A549 (cell line): ENCODE measurements at regions not wholly inside any gene's neighbourhood (a gene's known extent, or its start where the extent isn't known, plus 50 kb on each side); places are given as distances from the start of the nearest gene placed in this dataset.

Source experiments
- ATAC-seq, 2 experiments: fragments of 200-7000 bp in 1 of 2; fragments of >200 bp in 1 of 2; cut with Nextera tagmentation in 1 of 2; cut with Tn5 transposase in 1 of 2; 3 replicates each; pipeline versions ENCODE4 v1.8.0 to v1.9.1; 2018 to 2020; ENCODE audit warnings: mild to moderate bottlenecking in 1 of 2, moderate library complexity in 1 of 2
- CTCF ChIA-PET: fragments of 300-600 bp; sonication (Branson Sonifier 250); formaldehyde crosslinking; extraction: SDS; loops from one replicate; lab custom pipeline; 2021; ENCODE audit warnings: antibody characterized with exemption, inconsistent platforms; lab: Yijun Ruan, JAX
- POLR2A ChIA-PET: fragments of 350-600 bp; formaldehyde crosslinking; extraction: SDS; loops from one replicate; lab custom pipeline; 2021; ENCODE audit warnings: antibody characterized with exemption, inconsistent platforms; lab: Yijun Ruan, JAX
- DNase-seq, 2 experiments: peaks; one replicate each; pipeline versions ENCODE4 v3.0.0 to v3.0.0-alpha.2; 2011 to 2016; ENCODE audit warnings: low read depth in 1 of 2, low spot score in 1 of 2
- FAIRE-seq: peaks from 2 replicates; lab custom pipeline; 2011; peaks lifted over from hg19 to GRCh38; lab: Jason Lieb, UNC
- H3K27ac ChIP-seq, 2 experiments: fragments of >200 bp; sonication (Bioruptor Twin); formaldehyde crosslinking; 3 replicates each; pipeline ENCODE4 v1.5.1; 2016 to 2017
- H3K4me1 ChIP-seq: fragments of >200 bp; sonication (Bioruptor Twin); formaldehyde crosslinking; 3 replicates; pipeline ENCODE4 v1.6.1; 2016
- H3K4me2 ChIP-seq: fragments of >200 bp; sonication (Bioruptor Twin); formaldehyde crosslinking; 3 replicates; pipeline ENCODE4 v1.6.1; 2016
- H3K4me3 ChIP-seq: fragments of >200 bp; sonication (Bioruptor Twin); formaldehyde crosslinking; 3 replicates; pipeline ENCODE4 v1.5.1; 2016
- H3K9me3 ChIP-seq: fragments of >200 bp; sonication (Bioruptor Twin); formaldehyde crosslinking; 3 replicates; pipeline ENCODE4 v1.6.1; 2016
- BCL3 ChIP-seq: fragments of >200 bp; sonication (Bioruptor Twin); formaldehyde crosslinking; IDR thresholded peaks from 3 replicates; pipeline ENCODE4 v1.6.1; 2016
- BHLHE40 ChIP-seq: IDR thresholded peaks from 2 replicates; pipeline ENCODE4 v1.6.1; 2012; ENCODE audit warnings: low read depth, low read length, inconsistent platforms
- CEBPB ChIP-seq, 2 experiments: fragments of >200 bp in 1 of 2; sonication (Bioruptor Twin) in 1 of 2; formaldehyde crosslinking in 1 of 2; IDR thresholded peaks; 2 replicates each; pipeline ENCODE4 v1.6.1; 2012 to 2016
- CTCF ChIP-seq: fragments of >200 bp; sonication (Bioruptor Twin); formaldehyde crosslinking; IDR thresholded peaks from 3 replicates; pipeline ENCODE4 v1.5.1; 2016
- EP300 ChIP-seq, 2 experiments: fragments of >200 bp; sonication (Bioruptor Twin); formaldehyde crosslinking; IDR thresholded peaks; 2 replicates in 1 of 2; 3 replicates in 1 of 2; pipeline ENCODE4 v1.6.1; 2016 to 2017
- ESRRA ChIP-seq: fragments of 150-350 bp; IDR thresholded peaks from 2 replicates; pipeline ENCODE4 v1.6.1; 2014; ENCODE audit warnings: mild to moderate bottlenecking, low read length, borderline replicate concordance
- FOSB ChIP-seq: fragments of 250-450 bp; sonication (Bioruptor Pico); IDR thresholded peaks from 2 replicates; pipeline ENCODE4 v1.5.0; 2020; ENCODE audit warnings: mild to moderate bottlenecking, moderate library complexity
- FOXS1 ChIP-seq: fragments of 250-450 bp; sonication (Bioruptor Pico); IDR thresholded peaks from 2 replicates; pipeline ENCODE4 v1.5.0; 2020; ENCODE audit warnings: mild to moderate bottlenecking, moderate library complexity
- HDAC2 ChIP-seq: fragments of 200-600 bp; sonication (generic); IDR thresholded peaks from 2 replicates; pipeline ENCODE4 v1.6.1; 2016
- HEYL ChIP-seq: fragments of 250-450 bp; sonication (Bioruptor Pico); IDR thresholded peaks from 2 replicates; pipeline ENCODE4 v1.8.0; 2021; ENCODE audit warnings: mild to moderate bottlenecking, moderate library complexity
- HMGXB4 ChIP-seq: fragments of 250-450 bp; sonication (Bioruptor Pico); IDR thresholded peaks from 2 replicates; pipeline ENCODE4 v1.5.0; 2021; ENCODE audit warnings: mild to moderate bottlenecking, moderate library complexity, borderline replicate concordance
- HOXB13 ChIP-seq: fragments of 250-450 bp; sonication (Bioruptor Pico); IDR thresholded peaks from 2 replicates; pipeline ENCODE4 v1.5.0; 2020; ENCODE audit warnings: low read depth, mild to moderate bottlenecking, moderate library complexity
- HOXB5 ChIP-seq: fragments of 250-450 bp; sonication (Bioruptor Pico); IDR thresholded peaks from 2 replicates; pipeline ENCODE4 v1.5.0; 2020; ENCODE audit warnings: mild to moderate bottlenecking, moderate library complexity
- MAZ ChIP-seq: fragments of 150-350 bp; IDR thresholded peaks from 2 replicates; pipeline ENCODE4 v1.6.1; 2014; ENCODE audit warnings: antibody characterized with exemption, low read depth, low read length, borderline replicate concordance
- NR3C1 ChIP-seq: fragments of >200 bp; sonication (Bioruptor Twin); formaldehyde crosslinking; IDR thresholded peaks from 3 replicates; pipeline ENCODE4 v1.6.1; 2017
- PBX3 ChIP-seq: IDR thresholded peaks from 2 replicates; pipeline ENCODE4 v1.6.1; 2012
- REST ChIP-seq: fragments of 200-600 bp; sonication (generic); IDR thresholded peaks from 2 replicates; pipeline ENCODE4 v1.6.1; 2016; ENCODE audit warnings: antibody characterized with exemption, mild to moderate bottlenecking, moderate library complexity
- RNF2 ChIP-seq: fragments of 200-600 bp; sonication (generic); IDR thresholded peaks from 2 replicates; pipeline ENCODE4 v1.6.1; 2016; ENCODE audit warnings: low read depth, mild to moderate bottlenecking, antibody characterized with exemption, moderate library complexity, borderline replicate concordance
- TFCP2L1 ChIP-seq: fragments of 250-450 bp; sonication (Bioruptor Pico); IDR thresholded peaks from 2 replicates; pipeline ENCODE4 v1.5.0; 2021; ENCODE audit warnings: mild to moderate bottlenecking
- ZNF302 ChIP-seq: fragments of 250-450 bp; sonication (Bioruptor Pico); IDR thresholded peaks from 2 replicates; pipeline ENCODE4 v1.9.0; 2021; ENCODE audit warnings: inconsistent platforms, mild to moderate bottlenecking, moderate library complexity
- WGBS: methylation state at CpG from one replicate; pipeline ENCODE4 v1.1.6; 2017; ENCODE audit errors: missing lambda C conversion rate; 5-methylcytosine and 5-hydroxymethylcytosine counted together

- FAIRE-seq, result no peak
- ChIA-PET POLR2A (no interaction called here), CTCF (no interaction called here)
These were observed 237.1 kb downstream of the AMY1C start for GRCh38 chr1:103986792-103987191.

GRCh38 chr1:103997631-103998030 is 247.9 kb downstream of the AMY1C start:
- ChIA-PET POLR2A (no interaction called here), CTCF (no interaction called here)
- no peak overlapping the region for H3K4me2 ChIP-seq
- FAIRE-seq (no peak), ATAC-seq (no peak), DNase-seq (no peak)
- H3K9me3 ChIP-seq, result no peaks in the 10 kb centered on the region
- TF ChIP-seq NR3C1, result no peak
- TF ChIP-seq TFCP2L1 (CRISPR knock-in tag), result no peak
- no peak for TF ChIP-seq HMGXB4 (CRISPR knock-in tag)
- no peak for TF ChIP-seq HOXB5 (CRISPR knock-in tag)
- no peak overlapping the region for H3K4me3 ChIP-seq
- no peak overlapping the region for H3K27ac ChIP-seq
- 1% methylated on average over 3 of the region's 3 CpGs for WGBS
- no peaks in the 10 kb centered on the region for H3K4me1 ChIP-seq

More at GRCh38 chr1:103986792-103987191, 237.1 kb downstream of the AMY1C start:
- Histone ChIP-seq H3K4me1 (no peaks in the 10 kb centered on the region), H3K4me2 (no peak overlapping the region), H3K4me3 (no peak overlapping the region), H3K9me3 (no peaks in the 10 kb centered on the region), H3K27ac (no peak overlapping the region)
- no peak for ATAC-seq
- WGBS, result 23% methylated on average over 3 of the region's 3 CpGs
- TF ChIP-seq CTCF (no peak), BHLHE40 (no peak), BCL3 (no peak), MAZ (no peak), REST (no peak), RNF2 (no peak), FOXS1 (no peak), ESRRA (no peak)
- DNase-seq, result no peak

GRCh38 chr1:104018922-104019674 is 269.4 kb downstream of the AMY1C start:
- H3K9me3 ChIP-seq, result no peaks in the 10 kb centered on the region
- 0% methylated on average over 1 of the region's 1 CpG for WGBS
- peak in 1 of 2 experiments; percentile 0 for DNase-seq
- no peak for ATAC-seq
- FAIRE-seq, result no peak
- H3K4me2 ChIP-seq, result no peak overlapping the region
- CTCF ChIA-PET, result no interaction called here
- no peak overlapping the region for H3K4me3 ChIP-seq
- no peaks in the 10 kb centered on the region for H3K4me1 ChIP-seq
- H3K27ac ChIP-seq, result no peak overlapping the region
- POLR2A ChIA-PET, result no interaction called here
- TF ChIP-seq EP300 (IDR thresholded peaks at IDR 0.05) (no peak), HOXB13 (no peak), NR3C1 (no peak), HDAC2 (no peak), HEYL (CRISPR knock-in tag) (no peak), CTCF (no peak), FOSB (CRISPR knock-in tag) (no peak), ZNF302 (no peak), PBX3 (no peak), CEBPB (IDR thresholded peaks at IDR 0.05) (no peak)
